Stimulated activated CD4-positive, alpha-beta T cell treated with anti-CD3 and anti-CD28 coated beads, Interleukin-4, amount 100 ng/mL, for 48 hours (primary cell): ENCODE measurements at regions not wholly inside any gene's neighbourhood (a gene's known extent, or its start where the extent isn't known, plus 50 kb on each side); places are given as distances from the start of the nearest gene placed in this dataset.

Experiments
- DNase-seq, 2 donors: peaks; one replicate each; pipeline ENCODE4 v3.0.0-alpha.2; 2020; ENCODE audit warnings: low read depth in 2 of 2

DNA sequence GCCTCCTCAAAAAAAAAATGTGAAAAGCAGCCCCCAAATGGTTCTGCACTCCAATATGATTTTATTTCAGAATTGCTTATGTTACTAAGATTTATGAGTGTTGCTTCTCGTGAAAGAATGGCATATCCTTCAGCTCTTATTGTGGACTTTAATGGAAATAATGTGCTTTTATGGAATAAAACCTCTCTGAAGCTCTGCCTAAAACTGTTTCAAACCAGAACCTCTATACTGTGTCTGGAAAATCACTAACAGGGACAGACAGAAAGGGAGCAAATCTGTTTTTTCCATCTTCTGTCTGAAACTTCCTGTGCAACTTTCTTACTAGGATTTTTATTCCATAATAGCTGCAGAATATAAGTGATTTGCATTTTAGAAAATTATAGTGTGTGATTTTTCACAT is 493.1 kb downstream of the ANKRD50 start:
- no peak for DNase-seq

GRCh38 chr4:124224256-124224655 is 488.3 kb downstream of the ANKRD50 start:
- DNase-seq: no peak

DNA sequence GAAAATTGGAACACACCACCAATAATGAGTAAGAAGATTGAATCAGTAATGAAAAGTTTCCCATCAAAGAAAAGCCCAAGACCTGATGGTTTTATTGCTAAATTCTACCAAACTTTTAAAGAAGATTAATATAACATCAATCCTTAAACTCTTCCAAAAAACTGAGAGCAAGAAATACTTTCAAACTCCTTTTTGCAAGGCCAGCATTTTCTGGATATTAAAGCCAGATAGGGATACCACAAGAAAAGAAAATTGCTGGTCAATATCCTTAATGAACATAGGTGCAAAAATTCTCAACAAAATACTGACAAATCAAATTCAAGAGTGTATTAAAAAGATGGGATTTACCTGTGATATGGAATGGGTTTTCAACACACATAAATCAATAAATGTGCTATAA is 484.6 kb downstream of the ANKRD50 start:
- DNase-seq: no peak

GRCh38 chr4:124230268-124230667 is 482.3 kb downstream of the ANKRD50 start:
- no peak for DNase-seq

- DNase-seq: no peak
Observed at GRCh38 chr4:124234771-124235170, 477.8 kb downstream of the ANKRD50 start.

- no peak for DNase-seq
Observed at GRCh38 chr4:124243671-124244366, 468.7 kb downstream of the ANKRD50 start.

- DNase-seq: no peak
Observed at GRCh38 chr4:124253080-124253479, 459.5 kb downstream of the ANKRD50 start.

DNA sequence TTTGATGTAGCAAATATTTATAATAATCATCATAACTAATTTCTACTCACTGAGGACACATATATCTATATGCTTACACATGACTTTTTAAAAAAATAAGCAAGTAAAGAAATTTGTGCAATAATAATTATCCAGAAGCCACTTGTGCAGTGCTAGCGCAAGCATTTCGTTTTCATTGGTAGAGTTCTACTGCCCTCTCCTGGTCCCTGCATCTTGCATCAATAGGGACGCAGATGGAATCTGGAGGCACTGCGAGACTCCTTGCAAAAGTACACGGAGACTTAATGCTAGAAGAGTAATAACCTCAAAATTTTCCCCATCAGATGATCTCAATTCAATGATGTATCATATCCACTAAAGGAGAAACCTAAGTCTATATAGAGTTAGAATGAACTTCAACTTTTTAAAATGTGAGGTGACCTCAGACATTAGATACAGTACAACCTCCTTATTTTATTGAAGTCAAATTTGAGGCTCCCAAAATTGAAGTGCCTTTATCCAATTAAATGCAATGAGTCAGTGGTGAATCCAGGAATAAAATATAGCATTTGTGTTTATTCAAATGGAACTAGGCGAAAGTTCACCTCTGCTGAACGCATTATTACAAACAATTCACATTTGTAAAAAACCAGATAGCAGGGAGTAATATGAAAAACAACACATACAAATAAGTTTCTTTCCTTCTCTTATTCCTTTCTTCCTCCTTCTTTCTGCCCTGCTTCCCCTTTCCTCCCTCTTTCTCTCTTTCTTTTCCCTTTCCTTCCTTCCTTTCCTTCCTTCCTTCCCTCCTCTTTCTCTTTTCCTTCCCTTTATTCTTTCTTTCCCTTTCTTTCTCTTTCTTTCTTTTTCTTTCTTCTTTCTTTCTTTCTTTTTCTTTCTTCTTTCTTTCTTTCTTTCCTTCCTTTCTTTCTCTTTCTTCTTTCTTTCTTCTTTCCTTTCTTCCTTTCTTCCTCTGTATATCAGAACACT is 450.0 kb downstream of the ANKRD50 start:
- peak; percentile 11 to 20 for DNase-seq

GRCh38 chr4:124265701-124266100 is 446.8 kb downstream of the ANKRD50 start:
- DNase-seq: no peak

- DNase-seq: no peak
Observed at GRCh38 chr4:124266721-124267120, 445.8 kb downstream of the ANKRD50 start.

- DNase-seq: no peak
Observed at GRCh38 chr4:124276461-124276860, 436.1 kb downstream of the ANKRD50 start.

GRCh38 chr4:124277691-124278090 is 434.8 kb downstream of the ANKRD50 start:
- no peak for DNase-seq

GRCh38 chr4:124278477-124278876 is 434.1 kb downstream of the ANKRD50 start:
- DNase-seq: no peak

- DNase-seq: no peak
Observed at GRCh38 chr4:124279741-124280140, 432.8 kb downstream of the ANKRD50 start.

- DNase-seq: no peak
Observed at GRCh38 chr4:124282301-124282898, 430.1 kb downstream of the ANKRD50 start.

GRCh38 chr4:124288706-124289486 is 423.6 kb downstream of the ANKRD50 start:
- DNase-seq: no peak

DNA sequence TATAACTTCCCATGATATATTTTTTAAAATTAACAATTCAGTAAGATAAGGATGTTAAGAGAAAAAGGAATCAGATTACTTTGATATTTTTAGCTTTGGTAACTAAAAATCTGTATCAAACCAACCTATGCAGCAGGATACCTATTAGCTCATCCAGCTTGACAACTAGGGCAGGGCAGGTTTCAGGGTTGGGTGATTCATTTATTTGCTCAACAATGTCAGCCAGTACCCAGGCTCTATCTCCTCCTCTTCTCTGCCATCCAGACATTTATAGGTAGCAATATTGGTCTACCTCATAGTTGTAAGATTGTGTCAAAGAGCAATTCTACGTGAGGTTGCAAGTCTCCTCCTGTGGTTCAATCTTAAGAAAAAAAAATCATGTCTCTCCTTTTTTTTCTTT is 421.9 kb downstream of the ANKRD50 start:
- no peak for DNase-seq

DNA sequence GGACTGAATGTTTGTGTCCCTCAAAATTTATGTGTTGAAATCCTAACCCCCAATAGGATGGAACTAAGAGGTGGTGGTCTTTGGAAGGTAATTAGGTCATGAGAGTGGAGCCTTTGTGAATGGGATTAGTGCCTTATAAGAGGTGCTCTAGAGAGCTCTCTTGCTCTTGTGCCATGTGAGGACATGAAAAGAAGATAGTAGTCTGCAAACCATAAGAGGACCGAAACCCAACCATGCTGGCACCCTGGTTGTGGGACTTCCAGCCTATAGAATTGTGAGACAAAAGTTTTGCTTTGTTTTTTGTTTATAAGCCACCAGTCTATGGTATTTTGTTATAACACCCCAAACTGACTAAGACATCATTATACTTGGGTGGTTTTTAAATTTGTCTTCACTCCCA is 417.1 kb downstream of the ANKRD50 start:
- DNase-seq: no peak

DNA sequence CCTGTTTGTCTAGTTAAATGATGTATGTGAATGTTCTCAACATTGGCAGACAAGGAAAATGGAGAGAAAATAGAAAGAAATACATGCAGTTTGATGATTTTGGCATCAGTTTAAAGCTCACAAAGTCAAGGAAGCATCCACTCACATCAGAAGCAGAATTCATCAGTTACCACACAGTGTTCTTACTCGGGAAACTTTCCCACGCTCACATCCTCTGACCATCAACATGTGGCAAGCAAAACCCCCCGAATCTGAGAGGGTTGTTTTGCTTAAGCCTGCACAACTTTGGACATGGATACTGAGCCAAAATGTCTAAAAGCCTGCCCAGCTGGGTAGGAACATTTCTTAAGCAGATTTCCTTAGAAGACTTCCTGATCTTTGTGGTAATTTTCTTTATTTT is 407.6 kb downstream of the ANKRD50 start:
- DNase-seq: no peak

DNA sequence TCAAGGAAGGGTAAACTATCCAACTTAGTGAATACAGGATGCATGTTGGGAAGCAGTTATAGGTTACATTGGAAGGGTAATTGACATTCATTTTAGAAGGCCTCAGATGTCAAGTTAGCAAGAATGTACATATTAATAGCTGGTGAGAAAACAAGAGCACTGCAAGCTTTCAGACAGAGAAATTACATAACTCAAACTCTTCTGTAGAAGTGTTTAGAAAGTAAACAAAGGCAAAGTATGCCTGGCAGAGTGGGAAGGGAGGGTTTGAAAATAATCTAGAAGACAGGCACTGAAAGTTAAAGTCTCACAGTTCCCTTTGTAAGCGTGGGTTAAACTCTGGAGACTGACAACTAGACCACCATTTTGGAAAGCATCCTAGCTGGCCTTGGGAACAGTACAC is 406.2 kb downstream of the ANKRD50 start:
- no peak for DNase-seq

DNA sequence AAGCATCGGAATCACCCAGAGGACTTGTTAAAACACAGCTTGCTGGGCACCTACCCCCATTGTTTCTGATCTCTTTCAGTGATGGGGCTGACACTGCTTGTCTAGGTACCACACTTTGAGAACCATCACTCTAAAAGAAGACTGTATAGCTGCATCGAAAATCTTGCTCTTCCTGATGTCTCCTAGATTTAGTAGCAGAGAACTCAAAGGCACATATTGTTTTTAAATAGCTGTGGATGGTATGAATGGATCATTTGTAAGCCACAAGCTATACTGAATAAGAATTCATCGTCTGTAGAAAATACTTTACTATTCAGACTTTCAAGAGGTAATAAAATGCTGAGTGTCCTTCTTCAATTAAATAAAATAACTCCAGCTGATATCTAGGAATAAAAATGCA is 405.4 kb downstream of the ANKRD50 start:
- no peak for DNase-seq

- DNase-seq: no peak
Observed at GRCh38 chr4:124318292-124318691, 394.2 kb downstream of the ANKRD50 start.
